PC-9 (cell line): ENCODE measurements at regions not wholly inside any gene's neighbourhood (a gene's known extent, or its start where the extent isn't known, plus 50 kb on each side); places are given as distances from the start of the nearest gene placed in this dataset.

Experiments used
- BruUV-seq: library from RNA; stranded (reverse); fragments of 400-500 nt; replicated peaks from 2 replicates; lab custom pipeline; 2021; lab: Mats Ljungman, UMichigan
- CTCF ChIA-PET: fragments of 300-600 bp; sonication (Branson Sonifier 250); formaldehyde crosslinking; loops from one replicate; lab custom pipeline; 2022; ENCODE audit warnings: antibody characterized with exemption; lab: Charles Lee
- POLR2A ChIA-PET: fragments of 300-600 bp; sonication (Branson Sonifier 250); formaldehyde crosslinking; loops from one replicate; lab custom pipeline; 2022; ENCODE audit warnings: antibody characterized with exemption; ENCODE audit not compliant: unreplicated experiment; lab: Charles Lee
- DNase-seq, 2 experiments: peaks; one replicate each; pipeline versions ENCODE4 v3.0.0 to v3.0.0-alpha.2; 2015 to 2022; ENCODE audit warnings: mixed read lengths in 1 of 2
- H2AFZ ChIP-seq: fragments of 200-600 bp; sonication (generic); 2 replicates; pipeline ENCODE4 v1.8.1; 2017; ENCODE audit warnings: antibody characterized with exemption
- H3F3A ChIP-seq: fragments of 200-600 bp; sonication (generic); 2 replicates; pipeline ENCODE4 v1.8.1; 2017; ENCODE audit warnings: antibody characterized with exemption, mild to moderate bottlenecking, low read depth; ENCODE audit not compliant: insufficient read depth
- H3K27ac ChIP-seq: fragments of 200-600 bp; sonication (generic); 2 replicates; pipeline ENCODE4 v1.6.1; 2016; ENCODE audit warnings: mixed run types
- H3K27me3 ChIP-seq: fragments of 200-600 bp; sonication (generic); 2 replicates; pipeline ENCODE4 v1.6.1; 2016; ENCODE audit warnings: low read depth, mixed run types; ENCODE audit not compliant: insufficient read depth
- H3K36me3 ChIP-seq: fragments of 200-600 bp; sonication (generic); 2 replicates; pipeline ENCODE4 v1.6.1; 2016; ENCODE audit warnings: low read depth, mixed run types
- H3K4me1 ChIP-seq: fragments of 200-600 bp; sonication (generic); replicated peaks from 2 replicates; pipeline ENCODE4 v1.6.1; 2016; ENCODE audit warnings: mixed run types; ENCODE audit not compliant: insufficient read depth
- H3K4me2 ChIP-seq: fragments of 200-600 bp; sonication (generic); 2 replicates; pipeline ENCODE4 v1.6.1; 2017; ENCODE audit warnings: mixed run types
- H3K4me3 ChIP-seq: fragments of 200-600 bp; sonication (generic); 2 replicates; pipeline ENCODE4 v1.6.1; 2016; ENCODE audit warnings: mixed run types
- H3K79me2 ChIP-seq: fragments of 200-600 bp; sonication (generic); 2 replicates; pipeline ENCODE4 v1.6.1; 2017; ENCODE audit warnings: low read depth, mixed run types
- H3K9me2 ChIP-seq: fragments of 200-600 bp; sonication (generic); 2 replicates; pipeline ENCODE4 v1.8.1; 2017; ENCODE audit warnings: mild to moderate bottlenecking; ENCODE audit not compliant: insufficient read depth
- H3K9me3 ChIP-seq: fragments of 200-600 bp; sonication (generic); 2 replicates; pipeline ENCODE4 v1.8.1; 2016; ENCODE audit warnings: low read depth; ENCODE audit not compliant: insufficient read depth
- H4K20me1 ChIP-seq: fragments of 200-600 bp; sonication (generic); 2 replicates; pipeline ENCODE4 v1.8.1; 2017; ENCODE audit not compliant: insufficient read depth
- EZH2 ChIP-seq: fragments of 200-600 bp; sonication (generic); IDR thresholded peaks from 2 replicates; pipeline ENCODE4 v1.8.0; 2017; ENCODE audit warnings: antibody characterized with exemption, low read depth
- intact Hi-C: fragments of 100-400 bp; cut with micrococcal nuclease; formaldehyde crosslinking; loops from one replicate; pipeline ENCODE4 v1.10.0; 2022; ENCODE audit not compliant: unreplicated experiment
- TF ChIP-seq, protein P1 (sequence below): fragments of 200-600 bp; sonication (generic); conservative IDR thresholded peaks from 2 replicates; pipeline ENCODE4 v1.6.1; 2017; ENCODE audit warnings: mixed run types, antibody characterized with exemption, mild to moderate bottlenecking, moderate library complexity

DNA sequence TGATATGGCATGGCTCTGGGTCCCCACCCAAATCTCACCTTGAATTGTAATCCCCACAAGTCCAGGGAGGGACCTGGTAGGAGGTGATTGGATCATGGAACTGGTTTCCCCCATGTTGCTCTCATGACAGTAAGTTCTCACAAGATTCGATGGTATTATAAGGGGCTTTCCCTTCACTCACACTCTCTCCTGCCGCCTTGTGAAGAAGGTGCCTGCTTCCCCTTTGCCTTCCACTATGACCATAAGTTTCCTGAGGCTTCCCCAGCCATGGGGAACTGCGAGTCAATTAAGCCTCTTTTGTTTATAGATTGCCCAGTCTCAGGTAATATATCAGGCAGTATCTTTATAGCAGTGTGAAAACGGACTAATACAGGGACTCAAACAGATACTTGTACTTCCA, 50.4 kb upstream of the ZNF532 start:
- CTCF ChIA-PET: no interaction called here
- Histone ChIP-seq H3K36me3 (no peaks in the 10 kb centered on the region), H2AFZ (no peak overlapping the region), H3K9me3 (no peaks in the 10 kb centered on the region), H3K4me3 (no peak overlapping the region), H3K4me1 (no peaks in the 10 kb centered on the region; the same call in 1 of the 2 replicates), H4K20me1 (no peaks in the 10 kb centered on the region), H3K27me3 (no peaks in the 10 kb centered on the region), H3K27ac (no peak overlapping the region), H3K4me2 (no peak overlapping the region), H3F3A (no peaks in the 10 kb centered on the region), H3K9me2 (no peaks in the 10 kb centered on the region), H3K79me2 (no peaks in the 10 kb centered on the region)
- intact Hi-C loops: no loop called here
- no TSS peak for BruUV-seq
- DNase-seq: no peak
- POLR2A ChIA-PET: no interaction called here
- TF ChIP-seq EZH2: no peak
- TF ChIP-seq, protein P1, sequence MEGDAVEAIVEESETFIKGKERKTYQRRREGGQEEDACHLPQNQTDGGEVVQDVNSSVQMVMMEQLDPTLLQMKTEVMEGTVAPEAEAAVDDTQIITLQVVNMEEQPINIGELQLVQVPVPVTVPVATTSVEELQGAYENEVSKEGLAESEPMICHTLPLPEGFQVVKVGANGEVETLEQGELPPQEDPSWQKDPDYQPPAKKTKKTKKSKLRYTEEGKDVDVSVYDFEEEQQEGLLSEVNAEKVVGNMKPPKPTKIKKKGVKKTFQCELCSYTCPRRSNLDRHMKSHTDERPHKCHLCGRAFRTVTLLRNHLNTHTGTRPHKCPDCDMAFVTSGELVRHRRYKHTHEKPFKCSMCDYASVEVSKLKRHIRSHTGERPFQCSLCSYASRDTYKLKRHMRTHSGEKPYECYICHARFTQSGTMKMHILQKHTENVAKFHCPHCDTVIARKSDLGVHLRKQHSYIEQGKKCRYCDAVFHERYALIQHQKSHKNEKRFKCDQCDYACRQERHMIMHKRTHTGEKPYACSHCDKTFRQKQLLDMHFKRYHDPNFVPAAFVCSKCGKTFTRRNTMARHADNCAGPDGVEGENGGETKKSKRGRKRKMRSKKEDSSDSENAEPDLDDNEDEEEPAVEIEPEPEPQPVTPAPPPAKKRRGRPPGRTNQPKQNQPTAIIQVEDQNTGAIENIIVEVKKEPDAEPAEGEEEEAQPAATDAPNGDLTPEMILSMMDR: no peak
